Glutamatergic neuron (in vitro differentiated cells): ENCODE measurements at regions not wholly inside any gene's neighbourhood (a gene's known extent, or its start where the extent isn't known, plus 50 kb on each side); places are given as distances from the start of the nearest gene placed in this dataset.

Experiments used
- DNase-seq: peaks from one replicate; pipeline ENCODE4 v3.0.0; 2022
- H3K27ac Mint-ChIP-seq: one replicate; pipeline ENCODE4 v1.8.0; 2020; ENCODE audit warnings: mild to moderate bottlenecking, mixed read lengths, inconsistent platforms; ENCODE audit not compliant: unreplicated experiment
- H3K27me3 Mint-ChIP-seq: one replicate; pipeline ENCODE4 v1.8.0; 2020; ENCODE audit warnings: mild to moderate bottlenecking, moderate library complexity, mixed read lengths, inconsistent platforms; ENCODE audit not compliant: unreplicated experiment
- H3K36me3 Mint-ChIP-seq: one replicate; pipeline ENCODE4 v1.8.0; 2020; ENCODE audit warnings: mild to moderate bottlenecking, mixed read lengths, inconsistent platforms; ENCODE audit not compliant: unreplicated experiment
- H3K4me1 Mint-ChIP-seq: one replicate; pipeline ENCODE4 v1.8.0; 2020; ENCODE audit warnings: mild to moderate bottlenecking, low read depth, mixed read lengths, inconsistent platforms; ENCODE audit not compliant: unreplicated experiment
- H3K4me3 Mint-ChIP-seq: one replicate; pipeline ENCODE4 v1.8.0; 2020; ENCODE audit warnings: mild to moderate bottlenecking, mixed read lengths, inconsistent platforms; ENCODE audit not compliant: unreplicated experiment
- H3K9me3 Mint-ChIP-seq: one replicate; pipeline ENCODE4 v1.8.0; 2020; ENCODE audit warnings: mild to moderate bottlenecking, moderate library complexity, mixed read lengths, inconsistent platforms; ENCODE audit not compliant: unreplicated experiment
- CTCF ChIP-seq: fragments of 200-600 bp; sonication (generic); IDR thresholded peaks from one replicate; pipeline ENCODE4 v1.5.0; 2021; ENCODE audit not compliant: partially characterized antibody, unreplicated experiment

GRCh38 chr22:48734961-48735360 is 1092.7 kb downstream of the BRD1 start:
- peaks cover 35% of the 10 kb centered on the region for H3K9me3 Mint-ChIP-seq
- no peak for TF ChIP-seq CTCF
- peaks cover 4% of the 10 kb centered on the region for H3K27me3 Mint-ChIP-seq
- DNase-seq: no peak
- no peaks in the 10 kb centered on the region for H3K4me1 Mint-ChIP-seq
- no peak overlapping the region for H3K27ac Mint-ChIP-seq
- H3K36me3 Mint-ChIP-seq: peaks cover 23% of the 10 kb centered on the region
- H3K4me3 Mint-ChIP-seq: no peak overlapping the region

DNA sequence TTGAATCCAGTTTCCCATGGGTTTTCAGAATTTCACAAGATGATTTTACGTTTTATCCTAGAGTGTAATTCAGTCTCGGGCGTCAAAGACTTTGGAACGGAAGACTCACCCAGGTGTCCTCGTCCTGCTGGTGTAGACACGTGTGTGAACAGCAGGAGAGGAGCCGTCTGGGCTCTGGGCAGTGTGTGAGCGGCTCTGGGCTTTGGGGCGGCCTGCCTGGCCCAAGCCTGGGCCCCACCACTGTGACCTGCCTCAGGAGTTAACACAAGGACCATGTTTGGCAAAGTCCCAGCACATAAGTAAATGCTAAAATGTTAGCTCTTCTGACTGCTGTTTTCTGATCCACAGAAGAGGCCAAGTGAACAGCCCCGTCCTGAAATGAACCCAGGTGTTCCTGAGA is 1093.3 kb downstream of the BRD1 start:
- Mint-ChIP-seq H3K4me3 (no peak overlapping the region), H3K9me3 (peaks cover 31% of the 10 kb centered on the region), H3K27me3 (peaks cover 2% of the 10 kb centered on the region), H3K27ac (no peak overlapping the region), H3K4me1 (no peaks in the 10 kb centered on the region), H3K36me3 (peaks cover 23% of the 10 kb centered on the region)
- TF ChIP-seq CTCF: no peak
- DNase-seq: no peak

DNA sequence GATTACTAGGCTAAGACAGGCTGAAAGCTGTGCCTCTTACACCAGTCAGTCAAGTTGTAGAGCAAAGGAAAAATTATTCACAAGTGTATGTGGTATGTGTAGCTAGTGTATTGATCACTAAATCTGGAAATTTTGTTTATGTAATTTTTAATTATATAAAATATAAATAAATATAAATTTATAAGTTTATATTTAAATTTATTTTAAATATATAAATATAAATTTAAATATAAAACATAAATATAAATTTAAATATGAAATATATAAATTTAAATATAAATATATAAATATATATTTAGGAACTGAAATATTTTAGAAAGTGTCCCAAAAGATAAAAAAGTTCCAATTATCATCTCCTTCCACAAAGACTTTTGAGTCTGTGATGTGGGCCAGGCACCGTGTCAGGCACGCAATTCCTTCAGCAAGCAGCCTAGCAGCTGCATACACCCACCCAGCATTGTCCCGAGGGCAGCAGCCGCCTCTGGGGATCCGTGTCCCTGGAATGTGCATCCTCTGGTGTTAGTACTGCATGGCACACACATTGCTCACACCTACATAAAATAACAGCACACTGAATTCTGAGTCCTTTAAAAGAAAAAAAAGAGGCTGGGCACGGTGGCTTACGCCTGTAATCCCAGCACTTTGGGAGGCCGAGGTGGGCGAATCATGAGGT is 1098.0 kb downstream of the BRD1 start:
- Mint-ChIP-seq H3K9me3 (peaks cover 24% of the 10 kb centered on the region), H3K27ac (no peak overlapping the region), H3K4me1 (no peaks in the 10 kb centered on the region), H3K36me3 (peaks cover 18% of the 10 kb centered on the region), H3K27me3 (no peaks in the 10 kb centered on the region), H3K4me3 (no peak overlapping the region)
- TF ChIP-seq CTCF: no peak
- no peak for DNase-seq

- DNase-seq: no peak
- peaks cover 14% of the 10 kb centered on the region for H3K36me3 Mint-ChIP-seq
- no peak overlapping the region for H3K27ac Mint-ChIP-seq
- no peaks in the 10 kb centered on the region for H3K4me1 Mint-ChIP-seq
- H3K4me3 Mint-ChIP-seq: no peak overlapping the region
- no peak for TF ChIP-seq CTCF
- H3K9me3 Mint-ChIP-seq: peaks cover 24% of the 10 kb centered on the region
- H3K27me3 Mint-ChIP-seq: peaks cover 3% of the 10 kb centered on the region
Measured at GRCh38 chr22:48727454-48728058, 1100.1 kb downstream of the BRD1 start.

DNA sequence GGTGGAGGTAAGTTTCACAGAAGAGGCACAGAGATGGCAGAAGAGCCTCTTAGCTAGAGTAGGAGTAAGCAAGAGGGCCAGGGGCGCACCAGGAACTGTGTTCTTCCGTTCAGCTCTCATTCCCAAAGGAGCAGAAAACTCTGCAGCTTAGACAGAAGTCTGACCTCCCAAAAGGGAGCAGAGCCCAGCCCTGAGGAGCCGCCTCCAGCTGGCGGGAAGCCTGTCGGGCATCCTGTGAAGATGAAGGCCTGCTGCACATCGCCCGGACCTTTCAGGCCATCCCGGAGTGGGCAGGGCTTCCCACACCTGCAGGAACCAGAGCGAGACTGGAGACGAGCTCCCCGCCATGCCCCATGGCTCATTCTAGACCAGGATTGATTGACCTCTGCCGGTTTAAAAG is 1102.8 kb downstream of the BRD1 start:
- Mint-ChIP-seq H3K27ac (no peak overlapping the region), H3K27me3 (peaks cover 4% of the 10 kb centered on the region), H3K4me1 (no peaks in the 10 kb centered on the region), H3K9me3 (peaks cover 27% of the 10 kb centered on the region), H3K36me3 (no peaks in the 10 kb centered on the region), H3K4me3 (no peak overlapping the region)
- no peak for TF ChIP-seq CTCF
- no peak for DNase-seq
